CD14-positive monocyte (primary cell): ENCODE measurements at regions not wholly inside any gene's neighbourhood (a gene's known extent, or its start where the extent isn't known, plus 50 kb on each side); places are given as distances from the start of the nearest gene placed in this dataset.
"Not testable (repeated sequence)": the region's sequence is repeated elsewhere in the genome, so short reads cannot be mapped to it uniquely, and the experiment has no call there.

ENCODE experiments used
- DNase-seq, 3 donors: peaks; one replicate each; pipeline ENCODE4 v3.0.0-alpha.2; 2011 to 2022
- H2AFZ ChIP-seq: 2 replicates; pipeline ENCODE4 v1.6.0; 2012; ENCODE audit warnings: mild to moderate bottlenecking, low read depth, low read length, inconsistent platforms; ENCODE audit not compliant: insufficient read depth, poor library complexity, severe bottlenecking
- H3K27ac ChIP-seq, 2 donors: 1 replicate in 1 of 2; 2 replicates in 1 of 2; pipeline ENCODE4 v1.5.1; 2012 to 2013; ENCODE audit warnings: low read length in 2 of 2, control low read depth in 1 of 2, inconsistent platforms in 1 of 2, low read depth in 1 of 2, mild to moderate bottlenecking in 1 of 2
- H3K27me3 ChIP-seq, 2 donors: one replicate each; pipeline versions ENCODE4 v1.6.0 to v1.6.1; 2011 to 2013; ENCODE audit warnings: low read length in 2 of 2; ENCODE audit not compliant: control insufficient read depth in 2 of 2, insufficient read depth in 2 of 2
- H3K36me3 ChIP-seq, 2 donors: replicated peaks in 1 of 2; 1 replicate in 1 of 2; 2 replicates in 1 of 2; pipeline versions ENCODE4 v1.5.1 to v1.6.1; 2012 to 2013; ENCODE audit warnings: low read length in 2 of 2, control low read depth in 1 of 2, inconsistent platforms in 1 of 2, mild to moderate bottlenecking in 1 of 2; ENCODE audit not compliant: insufficient read depth in 2 of 2, control insufficient read depth in 1 of 2
- H3K4me1 ChIP-seq, 2 donors: 1 replicate in 1 of 2; 2 replicates in 1 of 2; pipeline versions ENCODE4 v1.5.1 to v1.6.1; 2012 to 2013; ENCODE audit warnings: low read length in 2 of 2, control low read depth in 1 of 2, inconsistent platforms in 1 of 2, mild to moderate bottlenecking in 1 of 2, moderate library complexity in 1 of 2; ENCODE audit not compliant: insufficient read depth in 2 of 2, control insufficient read depth in 1 of 2
- H3K4me2 ChIP-seq: replicated peaks from 2 replicates; pipeline ENCODE3; 2012; ENCODE audit warnings: low read length, moderate library complexity, mild to moderate bottlenecking; ENCODE audit not compliant: poor library complexity, severe bottlenecking; ENCODE audit errors: extremely low read depth
- H3K4me3 ChIP-seq, 3 experiments: fragments of 200-600 bp in 1 of 3; sonication (generic) in 1 of 3; replicated peaks in 1 of 3; 1 replicate in 2 of 3; 2 replicates in 1 of 3; pipeline ENCODE4 v1.5.1; 2011 to 2013; ENCODE audit warnings: low read length in 3 of 3, mild to moderate bottlenecking in 3 of 3, control low read depth in 2 of 3, low read depth in 2 of 3, inconsistent platforms in 1 of 3, moderate library complexity in 1 of 3
- H3K79me2 ChIP-seq: 2 replicates; pipeline ENCODE4 v1.6.0; 2012; ENCODE audit warnings: mild to moderate bottlenecking, control low read depth, inconsistent platforms, low read length, moderate library complexity; ENCODE audit not compliant: insufficient read depth
- H3K9ac ChIP-seq: 2 replicates; pipeline ENCODE4 v1.6.0; 2017; ENCODE audit warnings: low read length, mild to moderate bottlenecking; ENCODE audit not compliant: insufficient read depth, poor library complexity, severe bottlenecking
- H3K9me3 ChIP-seq, 2 donors: replicated peaks in 1 of 2; 1 replicate in 1 of 2; 2 replicates in 1 of 2; pipeline versions ENCODE4 v1.5.1 to v1.6.1; 2012 to 2013; ENCODE audit warnings: low read length in 2 of 2, control low read depth in 1 of 2; ENCODE audit not compliant: control insufficient read depth in 1 of 2, insufficient read depth in 1 of 2
- H4K20me1 ChIP-seq: 2 replicates; pipeline ENCODE4 v1.6.0; 2012; ENCODE audit warnings: mild to moderate bottlenecking, low read length, control low read depth, moderate library complexity; ENCODE audit not compliant: insufficient read depth
- H3K27ac Mint-ChIP-seq, 7 donors: one replicate each; pipeline ENCODE4 v1.8.0; 2020; ENCODE audit warnings: mild to moderate bottlenecking in 7 of 7, mixed read lengths in 7 of 7, moderate library complexity in 6 of 7, inconsistent platforms in 2 of 7
- H3K27me3 Mint-ChIP-seq, 3 donors: one replicate each; pipeline ENCODE4 v1.8.0; 2021 to 2022; ENCODE audit warnings: low read depth in 3 of 3, mild to moderate bottlenecking in 3 of 3, mixed read lengths in 3 of 3, moderate library complexity in 3 of 3, inconsistent platforms in 1 of 3
- H3K36me3 Mint-ChIP-seq, 2 donors: one replicate each; pipeline ENCODE4 v1.8.0; 2020; ENCODE audit warnings: mixed read lengths in 2 of 2, inconsistent platforms in 1 of 2, mild to moderate bottlenecking in 1 of 2
- H3K4me1 Mint-ChIP-seq: one replicate; pipeline ENCODE4 v1.8.0; 2020; ENCODE audit warnings: mild to moderate bottlenecking, mixed read lengths
- H3K4me3 Mint-ChIP-seq, 2 donors: one replicate each; pipeline ENCODE4 v1.8.0; 2020; ENCODE audit warnings: mild to moderate bottlenecking in 2 of 2, mixed read lengths in 2 of 2, moderate library complexity in 1 of 2
- H3K9me3 Mint-ChIP-seq, 7 donors: one replicate each; pipeline ENCODE4 v1.8.0; 2020 to 2022; ENCODE audit warnings: mixed read lengths in 7 of 7, mild to moderate bottlenecking in 6 of 7, moderate library complexity in 6 of 7, inconsistent platforms in 2 of 7
- WGBS: methylation state at CpG from one replicate; pipeline ENCODE4 v1.1.5; 2013; ENCODE audit warnings: missing lambda C conversion rate; ENCODE audit not compliant: insufficient coverage; 5-methylcytosine and 5-hydroxymethylcytosine counted together
- intact Hi-C, 2 donors: fragments of 100-400 bp; cut with micrococcal nuclease; formaldehyde crosslinking; loops; one replicate each; pipeline versions ENCODE4 v1.15.0 to v1.15.1; 2023

GRCh38 chr2:97431169-97431725 is 158.4 kb downstream of the ANKRD36B start:
- intact Hi-C loops, H2AFZ ChIP-seq: not testable (repeated sequence)

GRCh38 chr2:97422376-97422775 is 167.3 kb downstream of the ANKRD36B start:
- DNase-seq, intact Hi-C loops, H2AFZ ChIP-seq, H3K4me3 Mint-ChIP-seq, H3K9me3 Mint-ChIP-seq, H3K27ac Mint-ChIP-seq, H3K4me1 Mint-ChIP-seq, H3K4me3 ChIP-seq, H3K9me3 ChIP-seq, H3K36me3 Mint-ChIP-seq, H3K27me3 ChIP-seq, H4K20me1 ChIP-seq, H3K4me1 ChIP-seq, H3K36me3 ChIP-seq, H3K9ac ChIP-seq, H3K79me2 ChIP-seq, H3K27ac ChIP-seq, H3K4me2 ChIP-seq, H3K27me3 Mint-ChIP-seq: not testable (repeated sequence)
- WGBS = no CpG with 5 or more reads among the region's 2 CpGs

More at GRCh38 chr2:97431169-97431725, 158.4 kb downstream of the ANKRD36B start:
- not testable (repeated sequence) for H3K9me3 ChIP-seq, H3K27me3 Mint-ChIP-seq, H3K4me3 ChIP-seq, H3K79me2 ChIP-seq, H4K20me1 ChIP-seq, DNase-seq, H3K4me1 Mint-ChIP-seq, H3K27ac Mint-ChIP-seq, H3K4me3 Mint-ChIP-seq, H3K36me3 ChIP-seq, H3K27ac ChIP-seq, H3K27me3 ChIP-seq, H3K4me2 ChIP-seq, H3K4me1 ChIP-seq, H3K36me3 Mint-ChIP-seq, H3K9me3 Mint-ChIP-seq, H3K9ac ChIP-seq
- no CpG with 5 or more reads among the region's 4 CpGs for WGBS

- H3K4me1 ChIP-seq, H3K4me3 Mint-ChIP-seq, H3K9me3 ChIP-seq, H3K9me3 Mint-ChIP-seq, H3K4me3 ChIP-seq, H3K9ac ChIP-seq, H3K4me1 Mint-ChIP-seq, DNase-seq, H4K20me1 ChIP-seq, H3K4me2 ChIP-seq, H3K36me3 Mint-ChIP-seq, intact Hi-C loops, H3K27ac Mint-ChIP-seq, H3K27me3 ChIP-seq, H3K27ac ChIP-seq, H3K36me3 ChIP-seq, H3K27me3 Mint-ChIP-seq, H3K79me2 ChIP-seq, H2AFZ ChIP-seq: not testable (repeated sequence)
- WGBS = no CpG with 5 or more reads among the region's 2 CpGs
These were observed 183.3 kb downstream of the ANKRD36B start for GRCh38 chr2:97406340-97406739.

- intact Hi-C loops = not testable (repeated sequence)
These were observed 184.4 kb downstream of the ANKRD36B start for GRCh38 chr2:97405172-97405737.

More at GRCh38 chr2:97405172-97405737, 184.4 kb downstream of the ANKRD36B start:
- H3K27me3 Mint-ChIP-seq, H3K9me3 Mint-ChIP-seq, H3K9ac ChIP-seq, H3K27ac Mint-ChIP-seq, DNase-seq, H3K9me3 ChIP-seq, H3K4me2 ChIP-seq, H3K36me3 ChIP-seq, H2AFZ ChIP-seq, H3K27me3 ChIP-seq, H3K36me3 Mint-ChIP-seq, H3K4me1 ChIP-seq, H3K27ac ChIP-seq, H3K79me2 ChIP-seq, H3K4me3 ChIP-seq, H4K20me1 ChIP-seq, H3K4me3 Mint-ChIP-seq, H3K4me1 Mint-ChIP-seq: not testable (repeated sequence)
- no CpG with 5 or more reads among the region's 9 CpGs for WGBS
